ENCODE measurements at regions not wholly inside any gene's neighbourhood (a gene's known extent, or its start where the extent isn't known, plus 50 kb on each side); places are given as distances from the start of the nearest gene placed in this dataset.

GRCh38 chr5:10077791-10078545 lies 171.7 kb downstream of the ATPSCKMT start (continued):
- no peak for TF ChIP-seq EGR1 (IDR thresholded peaks at IDR 0.05; ENCODE audit: low read depth)

- H3K4me3 ChIP-seq (replicated peaks in 1 of 2; ENCODE audit: low read depth in 1 of 2, low read length in 2 of 2) = no peak overlapping the region
- DNase-seq (ENCODE audit: low read depth, low spot score) (no peak), ATAC-seq (no peak)
- H3K36me3 ChIP-seq (ENCODE audit: control insufficient read depth in 1 of 2, insufficient read depth in 2 of 2, low read length in 2 of 2) = no peaks in the 10 kb centered on the region
- H2AFZ ChIP-seq (ENCODE audit: low read depth, low read length, poor library complexity, severe bottlenecking) = no peak overlapping the region
- no peaks in the 10 kb centered on the region for H3K79me2 ChIP-seq (ENCODE audit: insufficient read depth, low read length)
- H3K27me3 ChIP-seq (ENCODE audit: insufficient read depth, low read length) = no peaks in the 10 kb centered on the region
- intact Hi-C loops (cut with micrococcal nuclease) = no loop called here
- H3K9me3 ChIP-seq (ENCODE audit: control insufficient read depth in 1 of 2, insufficient read depth in 1 of 2, low read depth in 1 of 2, low read length in 2 of 2) = no peaks in the 10 kb centered on the region
- BruUV-seq (replicated peaks) = no TSS peak
- POLR2A ChIA-PET = no interaction called here
- no peak overlapping the region for H3K27ac ChIP-seq (ENCODE audit: low read depth, low read length)
- TF ChIP-seq SRF (IDR thresholded peaks at IDR 0.05; ENCODE audit: low read depth) (no peak), MAX (IDR thresholded peaks at IDR 0.05) (no peak), ATF3 (IDR thresholded peaks at IDR 0.05) (no peak), FOSL1 (IDR thresholded peaks at IDR 0.05; ENCODE audit: low read depth) (no peak)
- RAD21 ChIA-PET (ENCODE audit: low non-redundant PET in 1 of 2, low total read pairs in 2 of 2, uncharacterized antibody in 2 of 2, unreplicated experiment in 2 of 2) = no interaction called here
- no peaks in the 10 kb centered on the region for H3K9me2 ChIP-seq (ENCODE audit: insufficient read depth)
- H3K9ac ChIP-seq (ENCODE audit: low read length) = no peak overlapping the region
- CTCF ChIA-PET = no interaction called here
- H3K4me2 ChIP-seq (ENCODE audit: low read length) = no peak overlapping the region
- no peaks in the 10 kb centered on the region for H3K4me1 ChIP-seq (ENCODE audit: control insufficient read depth in 1 of 2, insufficient read depth in 2 of 2, low read length in 2 of 2)
- H4K20me1 ChIP-seq (ENCODE audit: insufficient read depth) = no peaks in the 10 kb centered on the region
Observed at GRCh38 chr5:10073441-10074104, 176.1 kb downstream of the ATPSCKMT start.

GRCh38 chr5:10069637-10070313 lies 179.9 kb downstream of the ATPSCKMT start:
- Histone ChIP-seq H3K9me3 (ENCODE audit: control insufficient read depth in 1 of 2, insufficient read depth in 1 of 2, low read depth in 1 of 2, low read length in 2 of 2) (no peaks in the 10 kb centered on the region), H3K4me3 (replicated peaks in 1 of 2; ENCODE audit: low read depth in 1 of 2, low read length in 2 of 2) (no peak overlapping the region), H3K27me3 (ENCODE audit: insufficient read depth, low read length) (no peaks in the 10 kb centered on the region), H3K9me2 (ENCODE audit: insufficient read depth) (no peaks in the 10 kb centered on the region), H3K36me3 (ENCODE audit: control insufficient read depth in 1 of 2, insufficient read depth in 2 of 2, low read length in 2 of 2) (no peaks in the 10 kb centered on the region), H2AFZ (ENCODE audit: low read depth, low read length, poor library complexity, severe bottlenecking) (no peak overlapping the region), H3K4me1 (ENCODE audit: control insufficient read depth in 1 of 2, insufficient read depth in 2 of 2, low read length in 2 of 2) (no peaks in the 10 kb centered on the region), H3K4me2 (ENCODE audit: low read length) (no peak overlapping the region), H4K20me1 (ENCODE audit: insufficient read depth) (no peaks in the 10 kb centered on the region), H3K79me2 (ENCODE audit: insufficient read depth, low read length) (no peaks in the 10 kb centered on the region), H3K9ac (ENCODE audit: low read length) (no peak overlapping the region), H3K27ac (ENCODE audit: low read depth, low read length) (no peak overlapping the region)
- POLR2A ChIA-PET = no interaction called here
- CTCF ChIA-PET = no interaction called here
- ATAC-seq (no peak), DNase-seq (ENCODE audit: low read depth, low spot score) (no peak)
- BruUV-seq (replicated peaks) = no TSS peak
- RAD21 ChIA-PET (ENCODE audit: low non-redundant PET in 1 of 2, low total read pairs in 2 of 2, uncharacterized antibody in 2 of 2, unreplicated experiment in 2 of 2) = no interaction called here
- intact Hi-C loops (cut with micrococcal nuclease) = no loop called here
- TF ChIP-seq POLR2A (IDR thresholded peaks at IDR 0.05; ENCODE audit: borderline replicate concordance, extremely low read depth, insufficient read depth, insufficient read length) (no peak), EZH2phosphoT487 (IDR thresholded peaks at IDR 0.05; ENCODE audit: borderline replicate concordance) (no peak), SIN3A (IDR thresholded peaks at IDR 0.05; ENCODE audit: low read depth) (no peak), EGR1 (IDR thresholded peaks at IDR 0.05; ENCODE audit: low read depth) (no peak), ZFX (IDR thresholded peaks at IDR 0.05) (no peak), FOSL1 (IDR thresholded peaks at IDR 0.05; ENCODE audit: low read depth) (no peak), ZBTB33 (IDR thresholded peaks at IDR 0.05; ENCODE audit: extremely low read depth, insufficient replicate concordance, low read length) (no peak), TCF7L2 (IDR thresholded peaks at IDR 0.05; ENCODE audit: borderline replicate concordance, extremely low read depth, insufficient read depth, insufficient read length) (no peak)
